Ishikawa (cell line): ENCODE measurements at regions not wholly inside any gene's neighbourhood (a gene's known extent, or its start where the extent isn't known, plus 50 kb on each side); places are given as distances from the start of the nearest gene placed in this dataset.

ENCODE experiments used
- CREB1 ChIP-seq: IDR thresholded peaks from 2 replicates; pipeline ENCODE4 v1.6.1; 2012; ENCODE audit warnings: low read depth
- EGR1 ChIP-seq: IDR thresholded peaks from 2 replicates; pipeline ENCODE4 v1.6.1; 2012
- EP300 ChIP-seq: IDR thresholded peaks from 2 replicates; pipeline ENCODE4 v1.6.1; 2012; ENCODE audit warnings: borderline replicate concordance
- FOXM1 ChIP-seq: IDR thresholded peaks from 2 replicates; pipeline ENCODE4 v1.6.1; 2012; ENCODE audit warnings: low read depth, borderline replicate concordance
- RAD21 ChIP-seq: IDR thresholded peaks from 2 replicates; pipeline ENCODE4 v1.6.1; 2012; ENCODE audit warnings: low read depth
- TCF12 ChIP-seq: IDR thresholded peaks from 2 replicates; pipeline ENCODE4 v1.6.1; 2012; ENCODE audit warnings: low read depth
- TEAD4 ChIP-seq: IDR thresholded peaks from 2 replicates; pipeline ENCODE4 v1.6.1; 2012
- YY1 ChIP-seq: IDR thresholded peaks from 2 replicates; pipeline ENCODE4 v1.6.1; 2012; ENCODE audit warnings: low read depth
- ZBTB7A ChIP-seq: IDR thresholded peaks from 2 replicates; pipeline ENCODE4 v1.6.1; 2012; ENCODE audit warnings: low read depth
- TF ChIP-seq, protein P1 (sequence below): IDR thresholded peaks from 2 replicates; pipeline ENCODE4 v1.6.1; 2012
- TF ChIP-seq, protein P2 (sequence below): IDR thresholded peaks from 2 replicates; pipeline ENCODE4 v1.6.1; 2012
- TF ChIP-seq, protein P3 (sequence below): IDR thresholded peaks from 2 replicates; pipeline ENCODE4 v1.6.1; 2012; ENCODE audit warnings: low read depth, mild to moderate bottlenecking

DNA sequence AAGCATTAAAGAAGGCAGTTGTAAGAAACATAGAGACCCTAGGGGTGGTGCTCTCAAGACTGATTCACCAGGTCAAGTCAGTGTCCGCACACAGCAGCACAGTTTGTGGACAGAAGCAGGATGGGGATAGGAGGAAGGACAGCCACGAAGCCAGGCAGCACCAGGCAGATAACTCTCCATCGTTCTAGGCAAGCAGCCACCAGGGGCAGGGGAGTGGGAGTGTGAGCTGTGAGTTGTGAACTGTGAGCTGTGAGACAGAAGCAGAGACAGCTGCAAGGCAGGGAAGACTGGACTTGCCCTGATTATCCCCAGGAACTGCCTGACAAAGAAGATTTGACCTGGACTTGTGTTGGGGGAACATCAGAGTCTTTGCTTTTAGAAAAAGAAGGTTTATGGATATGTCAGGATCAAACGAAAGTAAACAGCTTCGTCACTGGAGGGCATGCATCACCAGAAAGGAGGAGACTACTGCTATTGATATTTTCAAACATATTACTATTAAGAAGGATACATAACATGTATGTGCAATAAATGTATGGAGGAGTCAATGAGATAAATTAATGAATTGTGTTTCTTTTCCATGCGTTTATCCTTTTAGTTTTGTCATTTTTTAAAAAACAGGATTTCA, 286.1 kb downstream of the IRS2 start:
- TF ChIP-seq FOXM1 (no peak), RAD21 (no peak), EP300 (no peak), TEAD4 (no peak), ZBTB7A (no peak), CREB1 (no peak), YY1 (no peak), EGR1 (no peak), TCF12 (no peak)
- TF ChIP-seq, protein P1, sequence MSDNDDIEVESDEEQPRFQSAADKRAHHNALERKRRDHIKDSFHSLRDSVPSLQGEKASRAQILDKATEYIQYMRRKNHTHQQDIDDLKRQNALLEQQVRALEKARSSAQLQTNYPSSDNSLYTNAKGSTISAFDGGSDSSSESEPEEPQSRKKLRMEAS: no peak
- TF ChIP-seq, protein P2, sequence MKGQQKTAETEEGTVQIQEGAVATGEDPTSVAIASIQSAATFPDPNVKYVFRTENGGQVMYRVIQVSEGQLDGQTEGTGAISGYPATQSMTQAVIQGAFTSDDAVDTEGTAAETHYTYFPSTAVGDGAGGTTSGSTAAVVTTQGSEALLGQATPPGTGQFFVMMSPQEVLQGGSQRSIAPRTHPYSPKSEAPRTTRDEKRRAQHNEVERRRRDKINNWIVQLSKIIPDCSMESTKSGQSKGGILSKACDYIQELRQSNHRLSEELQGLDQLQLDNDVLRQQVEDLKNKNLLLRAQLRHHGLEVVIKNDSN: no peak
- TF ChIP-seq, protein P3, sequence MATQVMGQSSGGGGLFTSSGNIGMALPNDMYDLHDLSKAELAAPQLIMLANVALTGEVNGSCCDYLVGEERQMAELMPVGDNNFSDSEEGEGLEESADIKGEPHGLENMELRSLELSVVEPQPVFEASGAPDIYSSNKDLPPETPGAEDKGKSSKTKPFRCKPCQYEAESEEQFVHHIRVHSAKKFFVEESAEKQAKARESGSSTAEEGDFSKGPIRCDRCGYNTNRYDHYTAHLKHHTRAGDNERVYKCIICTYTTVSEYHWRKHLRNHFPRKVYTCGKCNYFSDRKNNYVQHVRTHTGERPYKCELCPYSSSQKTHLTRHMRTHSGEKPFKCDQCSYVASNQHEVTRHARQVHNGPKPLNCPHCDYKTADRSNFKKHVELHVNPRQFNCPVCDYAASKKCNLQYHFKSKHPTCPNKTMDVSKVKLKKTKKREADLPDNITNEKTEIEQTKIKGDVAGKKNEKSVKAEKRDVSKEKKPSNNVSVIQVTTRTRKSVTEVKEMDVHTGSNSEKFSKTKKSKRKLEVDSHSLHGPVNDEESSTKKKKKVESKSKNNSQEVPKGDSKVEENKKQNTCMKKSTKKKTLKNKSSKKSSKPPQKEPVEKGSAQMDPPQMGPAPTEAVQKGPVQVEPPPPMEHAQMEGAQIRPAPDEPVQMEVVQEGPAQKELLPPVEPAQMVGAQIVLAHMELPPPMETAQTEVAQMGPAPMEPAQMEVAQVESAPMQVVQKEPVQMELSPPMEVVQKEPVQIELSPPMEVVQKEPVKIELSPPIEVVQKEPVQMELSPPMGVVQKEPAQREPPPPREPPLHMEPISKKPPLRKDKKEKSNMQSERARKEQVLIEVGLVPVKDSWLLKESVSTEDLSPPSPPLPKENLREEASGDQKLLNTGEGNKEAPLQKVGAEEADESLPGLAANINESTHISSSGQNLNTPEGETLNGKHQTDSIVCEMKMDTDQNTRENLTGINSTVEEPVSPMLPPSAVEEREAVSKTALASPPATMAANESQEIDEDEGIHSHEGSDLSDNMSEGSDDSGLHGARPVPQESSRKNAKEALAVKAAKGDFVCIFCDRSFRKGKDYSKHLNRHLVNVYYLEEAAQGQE: no peak
